IPS-18c (cell line): ENCODE measurements at regions not wholly inside any gene's neighbourhood (a gene's known extent, or its start where the extent isn't known, plus 50 kb on each side); places are given as distances from the start of the nearest gene placed in this dataset.

Experiments used
- H3K4me3 ChIP-seq: 2 replicates; pipeline ENCODE4 v1.7.0; 2013; ENCODE audit warnings: low read depth, mild to moderate bottlenecking, low read length, moderate library complexity; ENCODE audit not compliant: insufficient read depth
- H3K9me3 ChIP-seq: one replicate; pipeline ENCODE4 v1.6.1; 2013; ENCODE audit warnings: mild to moderate bottlenecking, low read length, moderate library complexity; ENCODE audit not compliant: control insufficient read depth, insufficient read depth

GRCh38 chr1:80401757-80402156 lies 1395.2 kb upstream of the ADGRL4 start:
- H3K9me3 ChIP-seq, result no peaks in the 10 kb centered on the region
- no peak overlapping the region for H3K4me3 ChIP-seq

GRCh38 chr1:80392529-80392928 lies 1386.0 kb upstream of the ADGRL4 start:
- no peak overlapping the region for H3K4me3 ChIP-seq
- no peaks in the 10 kb centered on the region for H3K9me3 ChIP-seq

GRCh38 chr1:80385650-80386049 lies 1379.1 kb upstream of the ADGRL4 start:
- Histone ChIP-seq H3K9me3 (no peaks in the 10 kb centered on the region), H3K4me3 (no peak overlapping the region)

DNA sequence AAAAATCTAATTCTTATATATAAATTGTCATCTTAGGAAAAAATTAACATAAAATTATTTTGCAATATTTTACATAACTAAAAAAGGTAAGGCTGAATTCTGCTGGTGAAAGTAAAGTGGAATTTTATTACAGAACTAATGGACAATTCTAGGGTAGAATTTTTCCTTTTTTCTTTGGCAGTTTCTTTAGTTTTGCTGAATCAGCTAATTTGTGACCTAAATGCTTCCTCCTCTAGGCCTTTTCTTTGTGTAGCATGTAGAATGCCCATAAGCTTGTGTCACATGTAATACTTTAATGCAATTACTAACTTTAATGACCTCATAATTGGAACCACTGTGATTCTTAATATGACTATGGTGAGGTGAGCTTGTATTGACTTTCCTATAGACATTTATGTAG lies 1378.4 kb upstream of the ADGRL4 start:
- Histone ChIP-seq H3K4me3 (no peak overlapping the region), H3K9me3 (no peaks in the 10 kb centered on the region)

- Histone ChIP-seq H3K4me3 (no peak overlapping the region), H3K9me3 (no peaks in the 10 kb centered on the region)
Measured at GRCh38 chr1:80384083-80384830, 1377.7 kb upstream of the ADGRL4 start.

DNA sequence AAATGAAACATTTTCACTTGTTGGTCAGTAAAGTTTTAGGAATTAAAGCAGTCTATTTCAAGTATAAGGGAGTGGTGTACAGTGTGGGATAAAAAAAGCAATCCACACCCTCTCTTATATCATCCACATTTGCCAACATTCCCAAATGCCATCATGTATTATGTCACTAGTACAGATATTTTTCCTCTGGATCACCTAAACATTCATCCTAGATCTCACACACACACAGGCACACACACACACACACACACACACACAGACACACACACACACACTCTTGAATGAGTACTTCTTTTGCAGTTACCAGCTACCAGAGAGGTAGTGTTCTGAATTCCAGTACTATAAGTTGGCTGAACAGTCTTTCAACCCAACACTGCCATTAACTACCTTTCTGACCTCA lies 1369.1 kb upstream of the ADGRL4 start:
- Histone ChIP-seq H3K4me3 (no peak overlapping the region), H3K9me3 (no peaks in the 10 kb centered on the region)

- Histone ChIP-seq H3K4me3 (no peak overlapping the region), H3K9me3 (no peaks in the 10 kb centered on the region)
Measured at GRCh38 chr1:80375109-80375508, 1368.6 kb upstream of the ADGRL4 start.

GRCh38 chr1:80369780-80370179 lies 1363.2 kb upstream of the ADGRL4 start:
- H3K9me3 ChIP-seq, result no peaks in the 10 kb centered on the region
- no peak overlapping the region for H3K4me3 ChIP-seq

DNA sequence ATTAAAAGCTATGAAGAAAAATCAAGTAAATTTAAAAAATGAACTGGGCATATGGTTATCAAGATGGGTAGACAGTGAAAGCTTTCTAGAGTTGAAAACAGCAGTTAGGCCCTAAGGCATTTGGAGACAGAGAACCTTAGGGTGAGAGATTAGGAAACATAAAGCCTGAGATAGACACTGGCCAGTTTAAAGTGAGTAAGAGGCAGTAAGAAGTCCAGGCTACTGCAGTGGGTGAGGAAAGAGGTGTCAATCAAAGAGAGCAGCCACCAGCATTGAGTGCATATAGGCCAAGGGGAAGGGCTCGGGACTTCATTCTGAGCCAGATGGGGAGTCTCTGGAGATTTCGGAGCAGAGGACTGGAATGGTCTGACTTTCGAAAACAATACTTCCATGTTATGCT lies 1360.5 kb upstream of the ADGRL4 start:
- Histone ChIP-seq H3K4me3 (no peak overlapping the region), H3K9me3 (no peaks in the 10 kb centered on the region)

DNA sequence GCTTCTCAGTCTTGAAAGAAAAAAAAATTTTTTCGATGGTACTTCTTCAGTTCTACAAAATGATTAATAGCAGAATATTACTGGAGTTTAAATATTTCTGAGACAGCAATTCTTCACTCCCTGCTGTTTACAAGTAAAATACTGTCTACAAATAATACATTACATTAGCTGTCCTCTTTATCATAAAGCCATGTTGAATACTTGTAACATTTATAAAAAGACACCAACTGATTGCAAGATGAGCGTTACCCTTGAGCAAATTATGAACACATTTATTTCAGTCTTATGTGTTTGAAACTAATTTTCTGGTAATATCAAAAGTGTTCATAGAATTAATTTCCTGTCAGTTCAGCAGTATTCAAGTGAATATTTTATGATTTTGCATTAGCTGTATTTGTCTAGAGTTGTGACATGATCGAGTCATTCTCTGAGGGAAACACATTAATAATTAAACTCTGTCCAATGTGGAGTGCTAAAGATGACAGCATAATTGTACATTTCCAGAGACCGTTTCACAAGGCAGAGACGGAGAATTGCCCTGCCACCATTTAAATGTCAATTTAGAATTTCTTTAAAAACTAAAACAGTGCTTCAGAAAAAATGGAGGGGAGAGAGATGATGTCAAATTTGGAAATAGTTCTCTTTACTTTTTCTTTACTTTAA lies 1359.0 kb upstream of the ADGRL4 start:
- no peaks in the 10 kb centered on the region for H3K9me3 ChIP-seq
- no peak overlapping the region for H3K4me3 ChIP-seq

DNA sequence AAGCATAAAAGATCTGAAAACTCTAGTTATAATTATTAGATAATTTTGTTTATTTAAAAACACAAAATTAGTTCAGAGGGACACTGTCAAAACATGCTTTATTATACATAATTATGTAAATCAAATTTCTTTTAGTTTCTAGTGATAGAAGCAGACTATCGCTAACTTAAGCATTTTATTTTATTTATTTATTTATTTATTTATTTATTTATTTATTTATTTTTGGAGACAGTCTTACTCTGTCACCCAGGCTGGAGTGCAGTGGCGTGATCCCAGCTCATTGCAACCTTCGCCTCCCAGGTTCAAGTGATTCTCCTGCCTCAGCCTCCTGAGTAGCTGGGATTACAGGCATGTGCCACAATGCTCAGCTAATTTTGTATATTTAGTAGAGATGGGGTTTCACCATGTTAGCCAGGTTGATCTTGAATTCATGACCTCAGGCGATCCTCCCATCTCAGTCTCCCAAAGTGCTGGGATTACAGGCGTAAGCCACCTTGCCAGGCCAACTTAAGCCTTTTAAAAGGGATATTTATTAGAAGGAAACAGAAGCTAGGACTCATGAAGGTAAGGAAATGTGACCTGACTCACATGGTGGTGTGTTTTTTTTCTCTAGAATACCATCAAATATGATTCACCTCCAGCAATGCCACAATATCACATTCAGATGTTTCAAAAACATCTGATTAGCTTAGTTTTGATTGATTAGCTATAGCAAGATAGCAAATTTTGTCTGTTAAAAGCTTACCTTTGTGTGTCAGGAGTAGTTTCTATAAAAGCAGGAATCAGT lies 1357.4 kb upstream of the ADGRL4 start:
- no peak overlapping the region for H3K4me3 ChIP-seq
- H3K9me3 ChIP-seq, result no peaks in the 10 kb centered on the region

DNA sequence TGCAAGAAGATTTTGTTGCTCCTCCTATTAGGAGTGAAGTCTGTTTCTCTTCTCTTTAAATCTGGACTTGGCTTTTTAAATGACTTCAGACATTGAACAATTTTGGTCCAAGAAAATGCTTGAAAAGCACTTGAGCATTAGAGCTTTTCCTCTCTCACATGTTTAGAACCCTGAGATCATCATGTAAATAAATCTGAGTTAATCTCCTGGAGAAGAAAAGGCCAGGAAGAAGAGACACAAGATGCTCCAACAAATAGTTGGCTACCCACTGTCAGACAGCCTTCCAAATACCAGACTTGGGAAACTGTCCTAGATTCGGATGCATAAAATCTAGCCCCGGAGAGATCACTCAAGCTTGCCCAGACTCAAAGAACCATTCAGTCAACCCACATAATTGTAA lies 1353.1 kb upstream of the ADGRL4 start:
- H3K4me3 ChIP-seq, result no peak overlapping the region
- H3K9me3 ChIP-seq, result no peaks in the 10 kb centered on the region

- no peaks in the 10 kb centered on the region for H3K9me3 ChIP-seq
Measured at GRCh38 chr1:80349218-80349617, 1342.7 kb upstream of the ADGRL4 start.

GRCh38 chr1:80341021-80341420 lies 1334.5 kb upstream of the ADGRL4 start:
- no peak overlapping the region for H3K4me3 ChIP-seq
- H3K9me3 ChIP-seq, result no peaks in the 10 kb centered on the region

More at GRCh38 chr1:80349218-80349617, 1342.7 kb upstream of the ADGRL4 start:
- H3K4me3 ChIP-seq, result no peak overlapping the region

GRCh38 chr1:80318108-80318507 lies 1311.6 kb upstream of the ADGRL4 start:
- Histone ChIP-seq H3K9me3 (no peaks in the 10 kb centered on the region), H3K4me3 (no peak overlapping the region)

DNA sequence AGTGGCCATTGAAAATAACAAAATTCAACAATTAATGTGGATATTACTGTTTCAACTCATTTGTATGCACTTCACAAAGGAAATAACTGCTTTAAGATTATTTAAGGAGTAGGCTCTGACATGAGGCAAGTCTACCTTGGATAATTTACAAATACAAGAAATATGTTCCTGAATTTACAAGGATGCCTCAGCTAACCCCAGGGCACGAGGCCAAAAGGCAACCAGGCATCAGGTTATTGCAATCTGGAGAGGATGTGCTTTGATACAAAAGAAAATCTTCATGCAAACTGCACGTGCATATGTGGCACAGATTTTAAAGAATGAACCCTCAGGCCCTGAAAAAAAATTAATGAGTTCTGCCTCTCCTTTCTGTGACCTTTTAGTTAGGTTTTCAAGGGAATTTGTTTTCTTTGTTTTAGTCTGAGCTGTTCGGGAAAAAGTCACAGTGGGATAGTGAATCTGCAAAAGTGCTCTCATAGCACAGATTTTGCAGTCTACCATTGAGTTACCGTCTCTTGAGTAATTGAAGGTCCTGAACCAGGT lies 1304.2 kb upstream of the ADGRL4 start:
- no peak overlapping the region for H3K4me3 ChIP-seq
- H3K9me3 ChIP-seq, result no peaks in the 10 kb centered on the region

- Histone ChIP-seq H3K9me3 (no peaks in the 10 kb centered on the region), H3K4me3 (no peak overlapping the region)
Measured at GRCh38 chr1:80305466-80305865, 1298.9 kb upstream of the ADGRL4 start.

- Histone ChIP-seq H3K4me3 (no peak overlapping the region), H3K9me3 (no peaks in the 10 kb centered on the region)
Measured at GRCh38 chr1:80293818-80294217, 1287.3 kb upstream of the ADGRL4 start.
